Fibroblast of the aortic adventitia (primary cell): ENCODE measurements at regions not wholly inside any gene's neighbourhood (a gene's known extent, or its start where the extent isn't known, plus 50 kb on each side); places are given as distances from the start of the nearest gene placed in this dataset.
A peak's percentile ranks its signal among the peaks of the same experiment; 100 is the strongest.

Experiments
- DNase-seq: peaks from one replicate; pipeline ENCODE4 v3.0.0-alpha.2; 2010; ENCODE audit warnings: low read depth
- H3K4me3 ChIP-seq: 2 replicates; pipeline ENCODE4 v1.5.1; 2011; ENCODE audit warnings: low read depth, mild to moderate bottlenecking, control low read depth, low read length, moderate library complexity
- TF ChIP-seq, protein P1 (sequence below): IDR thresholded peaks from 2 replicates; pipeline ENCODE4 v1.5.1; 2011; ENCODE audit warnings: mild to moderate bottlenecking, low read length, control low read depth, inconsistent platforms; ENCODE audit not compliant: insufficient read depth

DNA sequence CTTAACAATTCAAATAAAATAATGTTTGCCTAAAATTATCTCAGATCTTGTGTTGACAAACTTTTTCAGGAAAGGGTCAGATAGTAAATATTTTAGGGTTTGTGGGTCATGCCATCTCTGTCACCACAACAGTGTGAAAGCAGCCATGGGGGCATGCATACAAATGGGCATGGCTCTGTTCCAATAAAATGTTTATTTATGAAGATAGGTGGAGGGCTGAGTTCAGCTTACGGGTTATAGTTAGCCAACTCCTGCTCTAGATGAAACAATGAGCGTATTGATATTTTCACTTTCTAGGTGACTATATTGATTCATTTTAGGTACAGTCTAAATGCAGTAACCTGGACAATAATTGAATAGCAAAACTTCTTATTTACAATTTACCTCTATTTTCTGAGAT is 533.8 kb upstream of the CLINT1 start:
- no peak for DNase-seq
- TF ChIP-seq, protein P1, sequence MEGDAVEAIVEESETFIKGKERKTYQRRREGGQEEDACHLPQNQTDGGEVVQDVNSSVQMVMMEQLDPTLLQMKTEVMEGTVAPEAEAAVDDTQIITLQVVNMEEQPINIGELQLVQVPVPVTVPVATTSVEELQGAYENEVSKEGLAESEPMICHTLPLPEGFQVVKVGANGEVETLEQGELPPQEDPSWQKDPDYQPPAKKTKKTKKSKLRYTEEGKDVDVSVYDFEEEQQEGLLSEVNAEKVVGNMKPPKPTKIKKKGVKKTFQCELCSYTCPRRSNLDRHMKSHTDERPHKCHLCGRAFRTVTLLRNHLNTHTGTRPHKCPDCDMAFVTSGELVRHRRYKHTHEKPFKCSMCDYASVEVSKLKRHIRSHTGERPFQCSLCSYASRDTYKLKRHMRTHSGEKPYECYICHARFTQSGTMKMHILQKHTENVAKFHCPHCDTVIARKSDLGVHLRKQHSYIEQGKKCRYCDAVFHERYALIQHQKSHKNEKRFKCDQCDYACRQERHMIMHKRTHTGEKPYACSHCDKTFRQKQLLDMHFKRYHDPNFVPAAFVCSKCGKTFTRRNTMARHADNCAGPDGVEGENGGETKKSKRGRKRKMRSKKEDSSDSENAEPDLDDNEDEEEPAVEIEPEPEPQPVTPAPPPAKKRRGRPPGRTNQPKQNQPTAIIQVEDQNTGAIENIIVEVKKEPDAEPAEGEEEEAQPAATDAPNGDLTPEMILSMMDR, result no peak
- H3K4me3 ChIP-seq, result no peak overlapping the region

DNA sequence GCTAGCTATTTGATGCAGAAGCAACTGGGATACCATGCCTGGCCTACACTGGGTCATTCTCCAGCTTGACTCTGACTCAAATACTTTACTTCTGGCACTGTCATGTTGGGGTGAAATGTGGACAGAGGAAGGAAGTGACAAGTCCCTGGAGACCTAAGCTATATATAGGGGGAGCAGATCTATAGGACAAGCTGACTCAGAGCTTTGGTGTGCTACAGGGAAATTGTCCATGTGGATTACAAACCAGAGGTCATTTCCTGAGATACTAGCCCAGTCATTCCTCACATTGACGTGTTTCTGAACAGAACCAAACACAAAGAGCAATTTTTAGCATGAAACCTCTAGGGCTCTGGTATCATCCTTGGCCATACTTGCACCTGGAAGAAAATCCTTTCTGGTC is 531.6 kb upstream of the CLINT1 start:
- peak; percentile 90 for DNase-seq
- TF ChIP-seq, protein P1, result no peak
- no peak overlapping the region for H3K4me3 ChIP-seq

GRCh38 chr5:158389786-158390185 is 530.8 kb upstream of the CLINT1 start:
- TF ChIP-seq, protein P1, result no peak
- H3K4me3 ChIP-seq, result no peak overlapping the region
- DNase-seq, result peak; percentile 52

GRCh38 chr5:158388021-158388420 is 529.1 kb upstream of the CLINT1 start:
- no peak for DNase-seq
- no peak overlapping the region for H3K4me3 ChIP-seq
- TF ChIP-seq, protein P1, result no peak

DNA sequence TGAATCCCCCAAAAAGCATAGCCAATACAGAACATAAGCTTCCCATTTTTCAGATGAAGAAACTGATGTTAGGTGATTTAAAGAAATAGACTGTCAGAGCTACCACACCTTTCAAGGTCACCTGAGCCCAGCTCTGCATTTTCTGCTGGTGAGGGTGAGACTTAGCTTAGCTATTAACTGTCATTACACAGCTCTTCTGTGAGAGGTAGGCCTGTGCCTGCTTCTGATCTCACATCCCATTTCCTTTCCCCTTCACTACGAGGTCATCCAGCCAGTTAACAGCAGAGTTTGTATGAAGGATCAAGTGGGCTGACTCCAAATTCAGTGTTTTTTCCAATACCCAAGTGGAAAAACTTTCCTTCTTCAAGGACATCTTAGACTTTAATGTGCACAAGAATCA is 528.6 kb upstream of the CLINT1 start:
- TF ChIP-seq, protein P1, result no peak
- H3K4me3 ChIP-seq, result no peak overlapping the region
- no peak for DNase-seq

- no peak for DNase-seq
- H3K4me3 ChIP-seq, result no peak overlapping the region
- TF ChIP-seq, protein P1, result no peak
These were observed 527.0 kb upstream of the CLINT1 start for GRCh38 chr5:158385982-158386381.
